ENCODE measurements at regions not wholly inside any gene's neighbourhood (a gene's known extent, or its start where the extent isn't known, plus 50 kb on each side); places are given as distances from the start of the nearest gene placed in this dataset.

- no peak for TF ChIP-seq REST (IDR thresholded peaks at IDR 0.05; ENCODE audit: low read depth, low read length)
- TF ChIP-seq JUND (IDR thresholded peaks at IDR 0.05), result no peak
- no peak for TF ChIP-seq EP300 (IDR thresholded peaks at IDR 0.05; ENCODE audit: borderline replicate concordance in 1 of 2, low read depth in 1 of 2, low read length in 1 of 2)
- TF ChIP-seq EZH2phosphoT487 (IDR thresholded peaks at IDR 0.05; ENCODE audit: borderline replicate concordance, low read depth), result no peak
- TF ChIP-seq USF2 (IDR thresholded peaks at IDR 0.05; ENCODE audit: borderline replicate concordance, low read depth, low read length), result no peak
- TF ChIP-seq USF1 (IDR thresholded peaks at IDR 0.05; ENCODE audit: borderline replicate concordance, low read depth), result no peak
- TF ChIP-seq SMC3 (IDR thresholded peaks at IDR 0.05; ENCODE audit: low read depth, low read length), result no peak
These were observed 381.9 kb downstream of the PLK2 start (continued) for GRCh38 chr5:58077966-58078365.

GRCh38 chr5:58077416-58077815, 382.5 kb downstream of the PLK2 start:
- Histone ChIP-seq H3K9me2 (no peaks in the 10 kb centered on the region), H3K9ac (no peak overlapping the region), H3K36me3 (replicated peaks in 1 of 2; ENCODE audit: control insufficient read depth in 1 of 2, insufficient read depth in 2 of 2, low read length in 1 of 2) (no peaks in the 10 kb centered on the region), H3K79me2 (ENCODE audit: insufficient read depth) (no peaks in the 10 kb centered on the region), H3K4me3 (ENCODE audit: low read depth in 2 of 2, low read length in 1 of 2) (no peak overlapping the region), H2AFZ (ENCODE audit: low read depth) (no peak overlapping the region), H3K4me1 (ENCODE audit: control insufficient read depth in 1 of 2, insufficient read depth in 2 of 2, low read depth in 1 of 2, low read length in 1 of 2) (peaks cover 3 to 8% of the 10 kb centered on the region in 2 experiments; a peak in 3 of 4 replicates), H3F3A (replicated peaks; ENCODE audit: insufficient read depth) (no peaks in the 10 kb centered on the region), H3K27ac (ENCODE audit: low read depth in 2 of 2, low read length in 1 of 2) (no peak overlapping the region; a peak in 1 of 4 replicates), H3K9me3 (no peaks in the 10 kb centered on the region), H4K20me1 (ENCODE audit: insufficient read depth) (no peaks in the 10 kb centered on the region), H3K4me2 (no peak overlapping the region), H3K27me3 (ENCODE audit: insufficient read depth) (no peaks in the 10 kb centered on the region)
- POLR2A ChIA-PET, result no interaction called here
- WGBS (ENCODE audit: low lambda C conversion rate), result 95% methylated on average over 3 of the region's 3 CpGs
- DNase-seq, result no peak
- CTCF ChIA-PET, result no interaction called here
- TF ChIP-seq, protein P1, sequence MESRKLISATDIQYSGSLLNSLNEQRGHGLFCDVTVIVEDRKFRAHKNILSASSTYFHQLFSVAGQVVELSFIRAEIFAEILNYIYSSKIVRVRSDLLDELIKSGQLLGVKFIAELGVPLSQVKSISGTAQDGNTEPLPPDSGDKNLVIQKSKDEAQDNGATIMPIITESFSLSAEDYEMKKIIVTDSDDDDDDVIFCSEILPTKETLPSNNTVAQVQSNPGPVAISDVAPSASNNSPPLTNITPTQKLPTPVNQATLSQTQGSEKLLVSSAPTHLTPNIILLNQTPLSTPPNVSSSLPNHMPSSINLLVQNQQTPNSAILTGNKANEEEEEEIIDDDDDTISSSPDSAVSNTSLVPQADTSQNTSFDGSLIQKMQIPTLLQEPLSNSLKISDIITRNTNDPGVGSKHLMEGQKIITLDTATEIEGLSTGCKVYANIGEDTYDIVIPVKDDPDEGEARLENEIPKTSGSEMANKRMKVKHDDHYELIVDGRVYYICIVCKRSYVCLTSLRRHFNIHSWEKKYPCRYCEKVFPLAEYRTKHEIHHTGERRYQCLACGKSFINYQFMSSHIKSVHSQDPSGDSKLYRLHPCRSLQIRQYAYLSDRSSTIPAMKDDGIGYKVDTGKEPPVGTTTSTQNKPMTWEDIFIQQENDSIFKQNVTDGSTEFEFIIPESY (IDR thresholded peaks at IDR 0.05; ENCODE audit: borderline replicate concordance, low read depth), result no peak
- no peak for TF ChIP-seq TEAD4 (IDR thresholded peaks at IDR 0.05; ENCODE audit: borderline replicate concordance, insufficient read depth)
- TF ChIP-seq, protein P2, sequence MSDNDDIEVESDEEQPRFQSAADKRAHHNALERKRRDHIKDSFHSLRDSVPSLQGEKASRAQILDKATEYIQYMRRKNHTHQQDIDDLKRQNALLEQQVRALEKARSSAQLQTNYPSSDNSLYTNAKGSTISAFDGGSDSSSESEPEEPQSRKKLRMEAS (IDR thresholded peaks at IDR 0.05; ENCODE audit: low read depth), result no peak
- no peak for TF ChIP-seq RCOR1 (IDR thresholded peaks at IDR 0.05; ENCODE audit: low read length)
- TF ChIP-seq RFX5 (IDR thresholded peaks at IDR 0.05; ENCODE audit: low read length), result no peak
- no peak for TF ChIP-seq FOXM1 (IDR thresholded peaks at IDR 0.05; ENCODE audit: low read depth)
- TF ChIP-seq JUND (IDR thresholded peaks at IDR 0.05), result no peak
